CD4-positive, alpha-beta T cell (primary cell): ENCODE measurements at regions not wholly inside any gene's neighbourhood (a gene's known extent, or its start where the extent isn't known, plus 50 kb on each side); places are given as distances from the start of the nearest gene placed in this dataset.

Source experiments
- ATAC-seq: fragments of 200-7000 bp; cut with Tn5 transposase; one replicate; pipeline ENCODE4 v1.10.0; 2022; ENCODE audit warnings: mild to moderate bottlenecking; ENCODE audit not compliant: poor library complexity
- CTCF ChIA-PET: fragments of 350-600 bp; sonication (Branson Sonifier 250); formaldehyde crosslinking; loops from one replicate; lab custom pipeline; 2021; ENCODE audit warnings: antibody characterized with exemption, inconsistent platforms; lab: Charles Lee
- POLR2A ChIA-PET: fragments of 350-600 bp; sonication (Branson Sonifier 250); formaldehyde crosslinking; loops from one replicate; lab custom pipeline; 2021; ENCODE audit warnings: antibody characterized with exemption, inconsistent platforms; lab: Charles Lee
- DNase-seq, 14 experiments: peaks; one replicate each; pipeline ENCODE4 v3.0.0-alpha.2; 2013 to 2020; ENCODE audit warnings: mixed read lengths in 2 of 14
- H3K27ac ChIP-seq, 2 donors: one replicate each; pipeline versions ENCODE4 v1.5.1 to v1.7.0; 2013; ENCODE audit warnings: low read length in 2 of 2, low read depth in 1 of 2, mild to moderate bottlenecking in 1 of 2
- H3K27me3 ChIP-seq, 2 experiments: 1 replicate in 1 of 2; 2 replicates in 1 of 2; pipeline versions ENCODE4 v1.6.1 to v1.7.0; 2013; ENCODE audit warnings: low read length in 2 of 2, control low read depth in 1 of 2, mild to moderate bottlenecking in 1 of 2, moderate library complexity in 1 of 2; ENCODE audit not compliant: insufficient read depth in 2 of 2, control insufficient read depth in 1 of 2
- H3K36me3 ChIP-seq: one replicate; pipeline ENCODE4 v1.6.1; 2013; ENCODE audit warnings: low read length, control low read depth; ENCODE audit not compliant: insufficient read depth
- H3K4me1 ChIP-seq: one replicate; pipeline ENCODE4 v1.6.1; 2013; ENCODE audit warnings: low read length, control low read depth; ENCODE audit not compliant: insufficient read depth
- H3K4me3 ChIP-seq: one replicate; pipeline ENCODE4 v1.5.1; 2013; ENCODE audit warnings: mild to moderate bottlenecking, low read length, moderate library complexity
- H3K9me3 ChIP-seq, 2 experiments: 1 replicate in 1 of 2; 2 replicates in 1 of 2; pipeline versions ENCODE4 v1.6.1 to v1.7.0; 2013; ENCODE audit warnings: low read length in 2 of 2, mild to moderate bottlenecking in 2 of 2, control low read depth in 1 of 2, moderate library complexity in 1 of 2; ENCODE audit not compliant: control insufficient read depth in 1 of 2, insufficient read depth in 1 of 2
- H3K27ac Mint-ChIP-seq: one replicate; pipeline ENCODE4 v1.8.0; 2020; ENCODE audit warnings: mixed read lengths
- H3K27me3 Mint-ChIP-seq: one replicate; pipeline ENCODE4 v1.8.0; 2021; ENCODE audit warnings: mixed read lengths
- H3K36me3 Mint-ChIP-seq: one replicate; pipeline ENCODE4 v1.8.0; 2021; ENCODE audit warnings: low read depth, mixed read lengths
- H3K4me1 Mint-ChIP-seq: one replicate; pipeline ENCODE4 v1.8.0; 2021; ENCODE audit warnings: low read depth, mixed read lengths
- H3K4me3 Mint-ChIP-seq: one replicate; pipeline ENCODE4 v1.8.0; 2020; ENCODE audit warnings: mild to moderate bottlenecking, mixed read lengths
- H3K9me3 Mint-ChIP-seq: one replicate; pipeline ENCODE4 v1.8.0; 2020; ENCODE audit warnings: mixed read lengths
- intact Hi-C, 2 experiments: fragments of 100-400 bp; cut with DNase I in 1 of 2; cut with micrococcal nuclease in 1 of 2; formaldehyde crosslinking; loops; one replicate each; pipeline versions ENCODE4 v1.15.1 to v1.9.0; 2023 to 2025; cut with DNase I, micrococcal nuclease
- TF ChIP-seq, protein P1 (sequence below): fragments of 200-600 bp; IDR thresholded peaks from one replicate; pipeline ENCODE4 v1.8.0; 2022; ENCODE audit warnings: antibody characterized with exemption, mild to moderate bottlenecking

DNA sequence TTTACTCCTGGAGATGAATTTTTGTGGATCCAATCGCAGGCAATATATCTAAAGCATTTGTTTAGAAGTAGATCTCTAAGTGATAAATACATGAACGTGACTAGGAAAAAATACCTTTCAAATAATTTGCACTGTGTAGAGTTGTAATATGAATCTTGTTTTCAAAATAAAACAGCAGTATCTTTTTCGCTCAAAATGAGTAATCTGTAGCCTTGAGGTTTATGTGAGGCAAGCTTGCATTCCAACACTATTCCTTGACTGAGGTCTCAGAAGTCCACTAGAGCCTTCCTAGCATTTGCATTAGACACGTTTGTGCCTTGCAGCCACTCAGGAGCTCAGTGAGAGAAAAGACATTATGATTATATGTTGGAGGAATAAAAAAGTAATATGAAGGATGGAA, 138.3 kb upstream of the ROBO1 start:
- POLR2A ChIA-PET: no interaction called here
- intact Hi-C loops: no loop called here
- CTCF ChIA-PET: no interaction called here

DNA sequence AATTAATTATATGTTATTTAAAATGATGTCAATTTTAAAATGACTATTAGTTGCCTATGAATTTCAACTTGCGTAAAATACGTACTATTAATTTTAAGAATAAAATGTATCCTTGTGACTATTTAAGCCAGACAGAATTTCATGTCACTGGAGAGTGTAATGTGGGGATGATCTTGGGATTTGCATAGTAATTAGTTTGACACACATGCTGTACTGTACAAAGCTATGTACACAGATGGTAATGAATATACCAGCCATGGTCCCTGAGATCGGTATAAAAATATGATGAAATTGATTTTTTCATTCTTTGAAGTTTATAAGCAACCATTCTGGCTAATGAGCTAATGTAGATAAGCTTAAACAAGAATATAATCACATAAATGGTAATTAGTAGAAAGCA, 134.4 kb upstream of the ROBO1 start:
- peaks cover 3% of the 10 kb centered on the region for H3K9me3 Mint-ChIP-seq
- no peaks in the 10 kb centered on the region for H3K36me3 ChIP-seq
- H3K27ac Mint-ChIP-seq: no peak overlapping the region
- DNase-seq: no peak
- no peaks in the 10 kb centered on the region for H3K27me3 Mint-ChIP-seq
- TF ChIP-seq, protein P1, sequence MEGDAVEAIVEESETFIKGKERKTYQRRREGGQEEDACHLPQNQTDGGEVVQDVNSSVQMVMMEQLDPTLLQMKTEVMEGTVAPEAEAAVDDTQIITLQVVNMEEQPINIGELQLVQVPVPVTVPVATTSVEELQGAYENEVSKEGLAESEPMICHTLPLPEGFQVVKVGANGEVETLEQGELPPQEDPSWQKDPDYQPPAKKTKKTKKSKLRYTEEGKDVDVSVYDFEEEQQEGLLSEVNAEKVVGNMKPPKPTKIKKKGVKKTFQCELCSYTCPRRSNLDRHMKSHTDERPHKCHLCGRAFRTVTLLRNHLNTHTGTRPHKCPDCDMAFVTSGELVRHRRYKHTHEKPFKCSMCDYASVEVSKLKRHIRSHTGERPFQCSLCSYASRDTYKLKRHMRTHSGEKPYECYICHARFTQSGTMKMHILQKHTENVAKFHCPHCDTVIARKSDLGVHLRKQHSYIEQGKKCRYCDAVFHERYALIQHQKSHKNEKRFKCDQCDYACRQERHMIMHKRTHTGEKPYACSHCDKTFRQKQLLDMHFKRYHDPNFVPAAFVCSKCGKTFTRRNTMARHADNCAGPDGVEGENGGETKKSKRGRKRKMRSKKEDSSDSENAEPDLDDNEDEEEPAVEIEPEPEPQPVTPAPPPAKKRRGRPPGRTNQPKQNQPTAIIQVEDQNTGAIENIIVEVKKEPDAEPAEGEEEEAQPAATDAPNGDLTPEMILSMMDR: no peak
- no peak for ATAC-seq
- H3K4me1 Mint-ChIP-seq: no peaks in the 10 kb centered on the region
- no peak overlapping the region for H3K27ac ChIP-seq
- H3K9me3 ChIP-seq: no peaks in the 10 kb centered on the region
- ChIA-PET POLR2A (no interaction called here), CTCF (no interaction called here)
- no peak overlapping the region for H3K4me3 ChIP-seq
- no peaks in the 10 kb centered on the region for H3K4me1 ChIP-seq
- no peak overlapping the region for H3K4me3 Mint-ChIP-seq
- intact Hi-C loops: no loop called here
- no peaks in the 10 kb centered on the region for H3K27me3 ChIP-seq
- no peaks in the 10 kb centered on the region for H3K36me3 Mint-ChIP-seq

More for the DNA sequence above, 138.3 kb upstream of the ROBO1 start:
- Mint-ChIP-seq H3K36me3 (no peaks in the 10 kb centered on the region), H3K9me3 (peaks cover 4% of the 10 kb centered on the region), H3K4me1 (no peaks in the 10 kb centered on the region), H3K4me3 (no peak overlapping the region), H3K27ac (no peak overlapping the region), H3K27me3 (no peaks in the 10 kb centered on the region)
- TF ChIP-seq, protein P1: no peak
- H3K9me3 ChIP-seq: no peaks in the 10 kb centered on the region
- no peak for ATAC-seq
- H3K4me3 ChIP-seq: no peak overlapping the region
- no peaks in the 10 kb centered on the region for H3K27me3 ChIP-seq
- H3K27ac ChIP-seq: no peak overlapping the region
- H3K4me1 ChIP-seq: no peaks in the 10 kb centered on the region
- no peak for DNase-seq
- no peaks in the 10 kb centered on the region for H3K36me3 ChIP-seq

DNA sequence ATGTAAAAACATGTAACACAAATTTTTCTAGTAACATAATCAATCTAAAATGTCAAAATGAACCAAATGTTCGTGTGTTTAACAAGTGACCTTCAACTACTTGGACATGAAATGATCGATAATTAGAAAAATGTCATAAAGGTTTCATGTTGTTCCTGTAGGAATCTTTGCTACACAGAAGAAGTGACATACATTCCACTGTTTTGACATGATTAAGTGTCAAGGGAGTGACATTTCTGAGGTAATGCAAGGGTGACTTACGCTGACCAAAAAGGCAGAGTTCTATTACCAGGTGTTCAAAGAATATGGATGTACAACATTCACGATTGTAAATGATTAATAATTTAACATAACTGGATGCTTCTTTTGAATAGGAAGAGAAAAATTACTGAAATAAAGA, 131.1 kb upstream of the ROBO1 start:
- H3K4me1 ChIP-seq: no peaks in the 10 kb centered on the region
- no peak overlapping the region for H3K4me3 ChIP-seq
- TF ChIP-seq, protein P1: no peak
- ChIA-PET CTCF (no interaction called here), POLR2A (no interaction called here)
- ATAC-seq (no peak), DNase-seq (no peak)
- Mint-ChIP-seq H3K9me3 (peaks cover 5% of the 10 kb centered on the region), H3K27me3 (no peaks in the 10 kb centered on the region), H3K4me1 (no peaks in the 10 kb centered on the region), H3K4me3 (no peak overlapping the region), H3K27ac (no peak overlapping the region), H3K36me3 (no peaks in the 10 kb centered on the region)
- H3K27me3 ChIP-seq: no peaks in the 10 kb centered on the region
- H3K9me3 ChIP-seq: no peaks in the 10 kb centered on the region
- no peaks in the 10 kb centered on the region for H3K36me3 ChIP-seq
- intact Hi-C loops: no loop called here
- H3K27ac ChIP-seq: no peak overlapping the region
